GM12878 (cell line): ENCODE measurements at regions not wholly inside any gene's neighbourhood (a gene's known extent, or its start where the extent isn't known, plus 50 kb on each side); places are given as distances from the start of the nearest gene placed in this dataset.

ENCODE experiments used
- ATAC-seq: fragments of 200-7000 bp; cut with Tn5 transposase; 3 replicates; pipeline ENCODE4 v1.9.1; 2020; ENCODE audit warnings: mild to moderate bottlenecking, moderate library complexity
- BruUV-seq: library from RNA; stranded (reverse); fragments of 400-500 nt; replicated peaks from 2 replicates; lab custom pipeline; 2021; lab: Mats Ljungman, UMichigan
- CTCF ChIA-PET: fragments of 300-600 bp; sonication (Branson Sonifier 250); formaldehyde crosslinking; extraction: SDS; loops from one replicate; lab custom pipeline; 2021; ENCODE audit warnings: inconsistent platforms; lab: Yijun Ruan, JAX
- POLR2A ChIA-PET: fragments of 350-600 bp; formaldehyde crosslinking; extraction: SDS; loops from one replicate; lab custom pipeline; 2021; ENCODE audit warnings: inconsistent platforms; lab: Charles Lee
- RAD21 ChIA-PET: fragments of 300-600 bp; sonication (Branson Sonifier 250); formaldehyde crosslinking; loops from one replicate; lab custom pipeline; 2023; ENCODE audit warnings: antibody characterized with exemption; ENCODE audit not compliant: unreplicated experiment; lab: Charles Lee
- SMC1A ChIA-PET: fragments of 300-600 bp; sonication (Branson Sonifier 250); formaldehyde crosslinking; loops from one replicate; lab custom pipeline; 2023; ENCODE audit not compliant: unreplicated experiment, uncharacterized antibody; lab: Charles Lee
- DNase-seq: peaks from one replicate; pipeline ENCODE4 v3.0.0-alpha.2; 2011; ENCODE audit warnings: low read depth, low spot score
- FAIRE-seq: peaks from 3 replicates; lab custom pipeline; 2011; peaks lifted over from hg19 to GRCh38; lab: Jason Lieb, UNC
- H2AFZ ChIP-seq: 2 replicates; pipeline ENCODE4 v1.6.0; 2011; ENCODE audit warnings: low read depth, low read length, control low read depth; ENCODE audit not compliant: control insufficient read depth
- H3K27ac ChIP-seq: 2 replicates; pipeline ENCODE4 v1.5.1; 2011; ENCODE audit warnings: control low read depth; ENCODE audit not compliant: control insufficient read depth, insufficient read depth
- H3K27me3 ChIP-seq, 2 experiments: replicated peaks in 1 of 2; 2 replicates each; pipeline versions ENCODE4 v1.6.0 to v1.6.1; 2011; ENCODE audit warnings: low read length in 1 of 2; ENCODE audit not compliant: control insufficient read depth in 2 of 2, insufficient read depth in 2 of 2
- H3K36me3 ChIP-seq, 2 experiments: 2 replicates each; pipeline ENCODE4 v1.5.1; 2011; ENCODE audit warnings: low read length in 1 of 2; ENCODE audit not compliant: control insufficient read depth in 2 of 2, insufficient read depth in 2 of 2
- H3K4me1 ChIP-seq: 2 replicates; pipeline ENCODE4 v1.6.1; 2011; ENCODE audit warnings: mild to moderate bottlenecking, low read length, moderate library complexity, mixed read lengths; ENCODE audit not compliant: control insufficient read depth, insufficient read depth
- H3K4me2 ChIP-seq: 2 replicates; pipeline ENCODE4 v1.6.0; 2011; ENCODE audit warnings: control low read depth; ENCODE audit not compliant: control insufficient read depth, insufficient read depth
- H3K4me3 ChIP-seq: fragments of 200-600 bp; sonication (generic); 2 replicates; pipeline ENCODE4 v1.5.1; 2016
- H3K79me2 ChIP-seq: 2 replicates; pipeline ENCODE4 v1.6.0; 2011; ENCODE audit warnings: low read length; ENCODE audit not compliant: control insufficient read depth, insufficient read depth
- H3K9ac ChIP-seq: 2 replicates; pipeline ENCODE4 v1.8.0; 2011; ENCODE audit warnings: low read length, control low read depth, mixed read lengths; ENCODE audit not compliant: control insufficient read depth, insufficient read depth
- H3K9me3 ChIP-seq: replicated peaks from 3 replicates; pipeline ENCODE4 v1.5.1; 2011; ENCODE audit warnings: mild to moderate bottlenecking, low read length; ENCODE audit not compliant: control insufficient read depth, insufficient read depth
- H4K20me1 ChIP-seq: 2 replicates; pipeline ENCODE4 v1.6.0; 2011; ENCODE audit not compliant: control insufficient read depth, insufficient read depth
- JUNB ChIP-seq: IDR thresholded peaks from 2 replicates; pipeline ENCODE4 v1.6.1; 2016; ENCODE audit warnings: antibody characterized with exemption, mild to moderate bottlenecking
- KLF5 ChIP-seq: fragments of 450-650 bp; IDR thresholded peaks from 2 replicates; pipeline ENCODE4 v1.6.1; 2014; ENCODE audit warnings: mild to moderate bottlenecking; ENCODE audit not compliant: partially characterized antibody
- NFIC ChIP-seq: IDR thresholded peaks from 2 replicates; pipeline ENCODE4 v1.6.1; 2012; ENCODE audit warnings: low read depth, mild to moderate bottlenecking, inconsistent platforms, low read length, moderate library complexity
- NR2C1 ChIP-seq: fragments of 450-650 bp; IDR thresholded peaks from 2 replicates; pipeline ENCODE4 v1.6.1; 2017; ENCODE audit warnings: antibody characterized with exemption, mild to moderate bottlenecking, moderate library complexity
- RFX5 ChIP-seq: IDR thresholded peaks from 2 replicates; pipeline ENCODE4 v1.6.1; 2011; ENCODE audit warnings: low read depth, low read length, improper control_type of control experiment
- TCF3 ChIP-seq: IDR thresholded peaks from 2 replicates; pipeline ENCODE4 v1.6.1; 2012; ENCODE audit warnings: low read depth, mild to moderate bottlenecking, low read length, borderline replicate concordance; ENCODE audit not compliant: insufficient read depth
- ZSCAN29 ChIP-seq: fragments of 450-650 bp; IDR thresholded peaks from 2 replicates; pipeline ENCODE4 v1.6.1; 2017; ENCODE audit warnings: mild to moderate bottlenecking, moderate library complexity
- WGBS: methylation state at CpG from one replicate; pipeline ENCODE4 v1.1.6; 2016; ENCODE audit warnings: low lambda C conversion rate; ENCODE audit not compliant: insufficient replicate concordance, insufficient coverage; ENCODE audit errors: missing lambda C conversion rate; 5-methylcytosine and 5-hydroxymethylcytosine counted together
- in situ Hi-C: fragments of 300-500 bp; cut with MboI; formaldehyde crosslinking; loops from 9 replicates; pipeline ENCODE4 v1.14.3; 2018; ENCODE audit warnings: mixed read lengths
- intact Hi-C: fragments of 100-400 bp; cut with micrococcal nuclease; formaldehyde crosslinking; loops from one replicate; pipeline ENCODE4 v1.14.2; 2022; ENCODE audit not compliant: unreplicated experiment
- TF ChIP-seq, protein P1 (sequence below): IDR thresholded peaks from 2 replicates; pipeline ENCODE4 v1.6.1; 2012; ENCODE audit warnings: low read depth, low read length, improper control_type of control experiment

DNA sequence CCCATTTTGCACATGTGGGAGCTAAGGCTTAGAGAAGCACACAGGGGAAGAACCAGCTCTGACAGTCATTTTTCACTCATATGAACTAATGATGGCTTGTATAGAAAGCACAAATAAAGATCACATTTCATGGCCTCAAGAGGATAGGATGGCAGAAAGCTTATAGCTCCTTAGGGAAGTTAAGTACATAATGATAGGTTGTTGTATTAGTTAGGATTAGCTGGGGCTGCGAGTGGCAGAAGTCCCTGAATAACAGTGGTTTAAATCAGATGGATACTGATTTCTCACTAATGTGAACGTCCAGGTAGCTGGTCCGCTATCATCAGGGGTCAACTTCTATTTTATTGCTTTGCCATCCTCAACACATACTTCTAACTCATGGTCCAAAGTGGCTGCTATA lies 284.0 kb downstream of the RPS6KC1 start (continued):
- TF ChIP-seq TCF3 (no peak), RFX5 (no peak), JUNB (no peak), NR2C1 (no peak), ZSCAN29 (no peak)
- TF ChIP-seq, protein P1, sequence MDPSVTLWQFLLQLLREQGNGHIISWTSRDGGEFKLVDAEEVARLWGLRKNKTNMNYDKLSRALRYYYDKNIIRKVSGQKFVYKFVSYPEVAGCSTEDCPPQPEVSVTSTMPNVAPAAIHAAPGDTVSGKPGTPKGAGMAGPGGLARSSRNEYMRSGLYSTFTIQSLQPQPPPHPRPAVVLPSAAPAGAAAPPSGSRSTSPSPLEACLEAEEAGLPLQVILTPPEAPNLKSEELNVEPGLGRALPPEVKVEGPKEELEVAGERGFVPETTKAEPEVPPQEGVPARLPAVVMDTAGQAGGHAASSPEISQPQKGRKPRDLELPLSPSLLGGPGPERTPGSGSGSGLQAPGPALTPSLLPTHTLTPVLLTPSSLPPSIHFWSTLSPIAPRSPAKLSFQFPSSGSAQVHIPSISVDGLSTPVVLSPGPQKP = no peak

DNA sequence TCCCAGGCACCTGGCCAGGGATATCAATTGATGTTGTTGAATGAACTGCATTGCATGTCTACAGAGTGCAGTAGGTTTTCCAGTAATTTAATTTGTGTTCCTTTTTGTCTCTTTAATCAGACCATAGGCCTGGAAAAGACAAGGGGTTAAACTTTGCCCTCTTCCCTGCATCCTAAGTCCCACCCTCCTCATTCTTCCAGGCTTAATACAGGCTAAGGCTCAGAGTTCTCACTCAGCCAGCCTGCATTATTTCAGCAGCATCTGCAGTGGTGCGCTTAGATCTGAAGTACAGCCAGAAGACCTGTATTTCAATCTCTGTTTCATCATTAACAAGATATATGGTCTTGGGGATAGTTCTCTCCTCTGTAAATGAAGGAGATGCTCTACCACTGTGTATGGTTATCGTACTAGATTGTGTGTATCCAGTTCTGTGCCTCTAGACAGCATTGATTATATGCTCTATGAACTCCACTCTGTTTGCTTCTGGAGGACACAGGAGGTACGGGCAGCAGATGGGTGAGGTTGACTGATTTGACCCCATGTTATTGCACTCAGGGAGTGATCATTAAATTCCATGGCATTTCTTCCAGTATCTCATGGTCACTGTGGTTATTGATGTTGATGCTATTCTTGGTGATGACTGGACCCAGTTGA lies 286.1 kb downstream of the RPS6KC1 start:
- CTCF ChIA-PET = no interaction called here
- Histone ChIP-seq H3K4me2 (no peak overlapping the region), H3K4me3 (no peak overlapping the region), H3K36me3 (no peaks in the 10 kb centered on the region), H4K20me1 (no peaks in the 10 kb centered on the region), H3K27me3 (no peaks in the 10 kb centered on the region), H3K27ac (no peak overlapping the region), H3K9me3 (no peaks in the 10 kb centered on the region), H3K4me1 (no peaks in the 10 kb centered on the region), H2AFZ (no peak overlapping the region), H3K9ac (no peak overlapping the region), H3K79me2 (no peaks in the 10 kb centered on the region)
- DNase-seq = no peak
- POLR2A ChIA-PET = no interaction called here
- intact Hi-C loops = no loop called here
- BruUV-seq = no TSS peak
- RAD21 ChIA-PET = no interaction called here
- SMC1A ChIA-PET = no interaction called here
- no peak for ATAC-seq
- no peak for FAIRE-seq
- TF ChIP-seq NFIC (no peak), KLF5 (no peak)
- WGBS = 26% methylated on average over 3 of the region's 3 CpGs
- in situ Hi-C loops = no loop called here
